GM12864 (cell line): ENCODE measurements at regions not wholly inside any gene's neighbourhood (a gene's known extent, or its start where the extent isn't known, plus 50 kb on each side); places are given as distances from the start of the nearest gene placed in this dataset.

Experiments
- DNase-seq: peaks from one replicate; pipeline ENCODE4 v3.0.0-alpha.2; 2011; ENCODE audit warnings: low read depth
- H3K4me3 ChIP-seq: 2 replicates; pipeline ENCODE4 v1.5.1; 2011; ENCODE audit warnings: mild to moderate bottlenecking, low read depth, low read length, control low read depth
- TF ChIP-seq, protein P1 (sequence below): IDR thresholded peaks from 2 replicates; pipeline ENCODE4 v1.5.1; 2011; ENCODE audit warnings: low read depth, mild to moderate bottlenecking, moderate library complexity, low read length, control low read depth, inconsistent platforms; ENCODE audit errors: missing control alignments

DNA sequence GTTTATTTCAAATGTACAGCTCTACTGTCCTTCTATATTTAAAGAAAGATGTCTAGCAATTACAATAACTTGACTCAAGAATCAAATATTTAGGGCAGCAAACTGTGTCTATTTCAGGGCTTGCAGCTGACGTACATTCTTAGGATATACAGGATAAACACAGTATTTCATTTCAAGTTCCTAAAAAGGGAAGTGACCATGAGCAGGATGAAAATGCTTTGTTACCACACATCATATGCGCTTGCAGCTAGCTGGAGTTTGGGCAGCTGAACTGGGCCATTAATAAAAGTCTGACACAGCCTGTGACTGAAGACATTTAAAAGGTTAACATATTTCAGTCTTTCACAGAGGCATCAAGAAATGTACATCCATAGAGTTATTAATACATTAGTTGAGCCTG, 264.6 kb upstream of the TRIB2 start:
- H3K4me3 ChIP-seq: no peak overlapping the region
- TF ChIP-seq, protein P1, sequence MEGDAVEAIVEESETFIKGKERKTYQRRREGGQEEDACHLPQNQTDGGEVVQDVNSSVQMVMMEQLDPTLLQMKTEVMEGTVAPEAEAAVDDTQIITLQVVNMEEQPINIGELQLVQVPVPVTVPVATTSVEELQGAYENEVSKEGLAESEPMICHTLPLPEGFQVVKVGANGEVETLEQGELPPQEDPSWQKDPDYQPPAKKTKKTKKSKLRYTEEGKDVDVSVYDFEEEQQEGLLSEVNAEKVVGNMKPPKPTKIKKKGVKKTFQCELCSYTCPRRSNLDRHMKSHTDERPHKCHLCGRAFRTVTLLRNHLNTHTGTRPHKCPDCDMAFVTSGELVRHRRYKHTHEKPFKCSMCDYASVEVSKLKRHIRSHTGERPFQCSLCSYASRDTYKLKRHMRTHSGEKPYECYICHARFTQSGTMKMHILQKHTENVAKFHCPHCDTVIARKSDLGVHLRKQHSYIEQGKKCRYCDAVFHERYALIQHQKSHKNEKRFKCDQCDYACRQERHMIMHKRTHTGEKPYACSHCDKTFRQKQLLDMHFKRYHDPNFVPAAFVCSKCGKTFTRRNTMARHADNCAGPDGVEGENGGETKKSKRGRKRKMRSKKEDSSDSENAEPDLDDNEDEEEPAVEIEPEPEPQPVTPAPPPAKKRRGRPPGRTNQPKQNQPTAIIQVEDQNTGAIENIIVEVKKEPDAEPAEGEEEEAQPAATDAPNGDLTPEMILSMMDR: no peak
- DNase-seq: no peak

- TF ChIP-seq, protein P1: no peak
- no peak for DNase-seq
- no peak overlapping the region for H3K4me3 ChIP-seq
These were observed 263.0 kb upstream of the TRIB2 start for GRCh38 chr2:12453731-12454130.

DNA sequence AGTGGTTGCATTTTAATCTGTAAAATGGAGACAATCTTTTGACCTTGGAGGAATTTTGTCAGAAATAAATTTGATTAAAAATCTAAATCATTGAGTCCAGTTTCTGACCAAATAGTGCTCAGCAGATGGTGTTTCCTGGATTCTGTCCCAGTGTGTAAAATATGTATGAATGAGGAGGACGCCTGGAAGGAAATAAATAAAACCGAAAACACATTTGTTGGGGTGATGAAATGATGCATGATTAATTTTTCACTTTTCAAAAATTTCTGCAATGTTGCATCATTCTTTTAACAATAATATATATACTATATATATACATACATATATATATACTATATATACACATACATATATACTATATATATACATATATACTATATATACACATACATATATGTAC, 261.1 kb upstream of the TRIB2 start:
- DNase-seq: no peak
- no peak overlapping the region for H3K4me3 ChIP-seq
- TF ChIP-seq, protein P1: no peak

- TF ChIP-seq, protein P1: no peak
- peak; percentile 33 for DNase-seq
- peak overlapping the region; percentile 31 for H3K4me3 ChIP-seq
These were observed 260.2 kb upstream of the TRIB2 start for GRCh38 chr2:12456293-12457106.

DNA sequence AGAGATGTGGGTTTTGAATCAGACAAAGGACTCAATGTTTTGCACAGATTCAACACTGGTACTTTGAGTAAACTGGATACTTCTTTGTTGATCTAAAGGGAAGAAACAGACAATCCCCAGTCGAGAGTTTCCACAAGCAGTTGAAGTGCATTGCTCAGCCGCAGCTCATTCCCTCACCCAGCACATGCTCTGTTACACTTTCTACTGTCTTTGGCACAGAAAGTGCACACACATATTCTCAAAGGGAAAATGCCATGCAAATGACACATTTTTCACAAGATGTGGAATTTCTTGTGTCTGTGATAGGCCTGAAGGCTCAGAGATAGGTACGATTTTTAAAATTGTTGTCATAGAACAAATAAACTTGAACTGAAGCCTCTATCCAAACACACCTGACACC, 258.9 kb upstream of the TRIB2 start:
- TF ChIP-seq, protein P1: no peak
- H3K4me3 ChIP-seq: no peak overlapping the region
- no peak for DNase-seq

GRCh38 chr2:12463189-12463588, 253.5 kb upstream of the TRIB2 start:
- no peak overlapping the region for H3K4me3 ChIP-seq

More at GRCh38 chr2:12463189-12463588, 253.5 kb upstream of the TRIB2 start:
- no peak for DNase-seq
- TF ChIP-seq, protein P1: no peak
